Heart left ventricle (tissue), 13 donors: ENCODE measurements at regions not wholly inside any gene's neighbourhood (a gene's known extent, or its start where the extent isn't known, plus 50 kb on each side); places are given as distances from the start of the nearest gene placed in this dataset.

Experiments used
- CTCF ChIP-seq, 12 donors: fragments of 200-600 bp; sonication (generic) in 4 of 12; IDR thresholded peaks; one replicate each; pipeline versions ENCODE4 v1.5.0 to v1.8.0; 2018 to 2022; ENCODE audit warnings: antibody characterized with exemption in 12 of 12, mild to moderate bottlenecking in 5 of 12
- POLR2A ChIP-seq, 2 donors: fragments of 450-650 bp; IDR thresholded peaks; one replicate each; pipeline ENCODE4 v1.6.1; 2017; ENCODE audit warnings: antibody characterized with exemption in 2 of 2, mild to moderate bottlenecking in 2 of 2, moderate library complexity in 2 of 2
- donor health status: ischemic (EF 13 %, LVEDD 7.1; RV severe dilation, severe dysfunction).
- donor health status: DM: no; HTN: yes; CAD: no.
- donor health status: DM: no; HTN: no; CAD: no.
- donor health status: ischemic (EF 25% LVEDD 6.9; RV normal size, moderate dysfunction).
- donor health status: ischemic (EF 25% LVEDD 5.7; RV mildly dilated, moderate dysfunction).
- donor health status: ischemic (EF 35%, LVEDD 5.7; RV mildly dilated, moderate dysfunction).
- donor health status: nonischemic (EF 11% LVEDD 7.7; RV severe dilation, severe dysfunction).
- donor health status: DM: yes; HTN: yes; CAD: no.
- donor health status: PGD.
- donor health status: ischemic (EF 29% LVEDD 5.4; RV normal size, mild dysfunction).
- donor health status: nonischemic (EF 23%, LVEDD 6.1; RV moderate dilation, normal function).

DNA sequence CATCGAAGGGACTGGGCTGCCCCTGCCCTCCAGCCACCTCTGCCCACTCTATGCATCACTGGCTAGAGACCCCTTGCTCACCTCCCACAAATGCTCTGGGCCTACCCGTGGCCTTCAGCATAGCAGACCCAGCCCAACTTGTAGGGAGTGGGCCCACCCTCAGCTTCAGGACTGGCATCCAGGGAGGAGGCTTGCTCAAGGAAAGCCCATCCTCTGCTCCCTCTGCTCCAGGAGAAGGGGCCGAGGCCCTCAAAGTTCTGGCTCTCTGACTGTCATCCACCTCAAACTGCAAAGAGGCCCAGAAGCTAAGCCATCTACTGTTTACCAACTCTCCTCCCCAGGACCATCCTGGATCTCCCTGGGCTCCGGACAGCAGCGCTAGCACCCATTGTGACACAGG lies 84.5 kb downstream of the C5orf15 start:
- TF ChIP-seq CTCF (IDR thresholded peaks at IDR 0.05) = no peak
- TF ChIP-seq POLR2A (IDR thresholded peaks at IDR 0.05) = no peak
